Lower leg skin (tissue), 3 donors: ENCODE measurements at regions not wholly inside any gene's neighbourhood (a gene's known extent, or its start where the extent isn't known, plus 50 kb on each side); places are given as distances from the start of the nearest gene placed in this dataset.

Experiments used
- CTCF ChIP-seq, 3 donors: fragments of 450-650 bp; IDR thresholded peaks; one replicate each; pipeline ENCODE4 v1.5.1; 2016; ENCODE audit warnings: antibody characterized with exemption in 3 of 3, mild to moderate bottlenecking in 3 of 3, moderate library complexity in 2 of 3
- POLR2A ChIP-seq, 2 donors: fragments of 450-650 bp; IDR thresholded peaks; one replicate each; pipeline ENCODE4 v1.6.1; 2016 to 2017; ENCODE audit warnings: antibody characterized with exemption in 2 of 2, mild to moderate bottlenecking in 1 of 2, moderate library complexity in 1 of 2

GRCh38 chr10:4194231-4194630, 409.2 kb upstream of the KLF6 start:
- TF ChIP-seq CTCF (IDR thresholded peaks at IDR 0.05) (no peak), POLR2A (IDR thresholded peaks at IDR 0.05) (no peak)
